ENCODE measurements at regions not wholly inside any gene's neighbourhood (a gene's known extent, or its start where the extent isn't known, plus 50 kb on each side); places are given as distances from the start of the nearest gene placed in this dataset.

DNA sequence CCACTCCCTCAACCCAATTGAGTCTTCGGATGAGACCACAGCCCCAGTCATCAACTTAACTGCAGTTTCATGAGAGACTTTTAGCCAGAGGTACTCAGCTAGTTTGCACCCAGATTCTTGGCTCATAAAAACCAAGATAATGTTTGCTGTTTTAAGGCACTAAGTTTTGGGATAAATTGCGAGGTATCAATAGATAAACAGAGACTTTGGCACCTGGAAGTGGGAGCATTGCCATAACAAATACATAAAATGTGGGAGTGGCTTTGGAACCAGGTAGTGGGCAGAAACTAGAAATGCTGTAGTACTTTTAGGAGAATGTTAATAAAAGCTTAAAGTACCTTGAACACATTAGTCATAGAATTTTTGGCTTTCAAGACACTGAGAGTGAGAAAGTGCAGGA lies 439.8 kb downstream of the SH3GL2 start:
- POLR2A ChIA-PET, result no interaction called here
- WGBS (ENCODE audit: insufficient coverage), result 100% methylated on average over 1 of the region's 2 CpGs
- Histone ChIP-seq H3K9me3 (ENCODE audit: control extremely low read depth in 1 of 5, control insufficient read depth in 4 of 5, insufficient read depth in 2 of 5, low read depth in 1 of 5, low read length in 4 of 5) (peaks cover 0 to 3% (median 2%) of the 10 kb centered on the region in 5 experiments), H3K4me1 (ENCODE audit: control extremely low read depth in 1 of 4, control insufficient read depth in 4 of 4, insufficient read depth in 4 of 4, low read length in 3 of 4) (no peaks in the 10 kb centered on the region), H3K36me3 (ENCODE audit: control insufficient read depth in 4 of 4, insufficient read depth in 4 of 4, low read length in 3 of 4) (no peaks in the 10 kb centered on the region), H3K4me3 (ENCODE audit: control insufficient read depth in 1 of 7, extremely low read depth in 1 of 7, insufficient read depth in 4 of 7, low read depth in 2 of 7, low read length in 6 of 7) (no peak overlapping the region), H3K27ac (ENCODE audit: insufficient read depth in 1 of 2, low read depth in 1 of 2, low read length in 2 of 2, poor library complexity in 1 of 2, severe bottlenecking in 2 of 2) (no peak overlapping the region), H3K27me3 (replicated peaks in 2 of 5; ENCODE audit: control insufficient read depth in 4 of 5, insufficient read depth in 5 of 5, low read length in 4 of 5) (no peaks in the 10 kb centered on the region)
- DNase-seq, result no peak
- CTCF ChIA-PET, result no interaction called here

DNA sequence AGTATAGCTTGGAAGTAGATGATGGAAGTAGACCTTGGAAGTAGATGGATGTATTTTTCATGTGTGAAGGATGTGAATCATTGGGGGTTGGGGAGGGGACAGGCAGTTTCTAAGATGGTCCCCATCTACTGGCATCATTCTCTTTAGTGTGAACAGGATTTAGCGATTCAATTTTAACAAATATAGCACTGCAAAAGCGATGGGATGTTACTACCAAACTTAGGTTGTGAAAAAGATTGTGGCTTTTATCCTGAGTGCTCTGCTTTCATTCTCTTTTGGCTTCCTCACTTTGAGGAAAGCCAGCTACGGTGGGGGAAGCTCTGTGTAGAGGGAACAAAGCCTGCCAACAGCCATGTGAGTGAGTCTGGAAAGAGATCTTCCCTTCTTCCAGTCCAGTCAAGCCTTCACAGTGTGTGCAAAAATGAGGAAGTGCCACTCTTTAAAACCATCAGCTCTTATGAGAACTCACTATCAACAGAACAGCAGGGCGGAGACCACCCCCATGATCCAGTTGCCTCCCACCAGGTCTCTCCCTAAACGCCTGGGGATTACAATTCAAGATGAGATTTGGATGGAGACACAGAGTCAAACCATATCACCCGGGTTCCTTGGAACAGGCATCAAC lies 441.4 kb downstream of the SH3GL2 start:
- no peaks in the 10 kb centered on the region for H3K36me3 ChIP-seq (ENCODE audit: control insufficient read depth in 4 of 4, insufficient read depth in 4 of 4, low read length in 3 of 4)
- no peaks in the 10 kb centered on the region for H3K4me1 ChIP-seq (ENCODE audit: control extremely low read depth in 1 of 4, control insufficient read depth in 4 of 4, insufficient read depth in 4 of 4, low read length in 3 of 4)
- ChIA-PET CTCF (no interaction called here), POLR2A (interaction anchor here (0.7 kb wide), 1 partner anchor 44 kb away, joined by 3 read pairs; no protein-coding TSS in a partner anchor)
- H3K27me3 ChIP-seq (replicated peaks in 2 of 5; ENCODE audit: control insufficient read depth in 4 of 5, insufficient read depth in 5 of 5, low read length in 4 of 5), result no peaks in the 10 kb centered on the region
- peaks cover 0 to 3% (median 2%) of the 10 kb centered on the region in 5 experiments for H3K9me3 ChIP-seq (ENCODE audit: control extremely low read depth in 1 of 5, control insufficient read depth in 4 of 5, insufficient read depth in 2 of 5, low read depth in 1 of 5, low read length in 4 of 5)
- WGBS (ENCODE audit: insufficient coverage), result 78% methylated on average over 6 of the region's 6 CpGs
- DNase-seq, result no peak
- H3K4me3 ChIP-seq (ENCODE audit: control insufficient read depth in 1 of 7, extremely low read depth in 1 of 7, insufficient read depth in 4 of 7, low read depth in 2 of 7, low read length in 6 of 7), result no peak overlapping the region
- H3K27ac ChIP-seq (ENCODE audit: insufficient read depth in 1 of 2, low read depth in 1 of 2, low read length in 2 of 2, poor library complexity in 1 of 2, severe bottlenecking in 2 of 2), result no peak overlapping the region

DNA sequence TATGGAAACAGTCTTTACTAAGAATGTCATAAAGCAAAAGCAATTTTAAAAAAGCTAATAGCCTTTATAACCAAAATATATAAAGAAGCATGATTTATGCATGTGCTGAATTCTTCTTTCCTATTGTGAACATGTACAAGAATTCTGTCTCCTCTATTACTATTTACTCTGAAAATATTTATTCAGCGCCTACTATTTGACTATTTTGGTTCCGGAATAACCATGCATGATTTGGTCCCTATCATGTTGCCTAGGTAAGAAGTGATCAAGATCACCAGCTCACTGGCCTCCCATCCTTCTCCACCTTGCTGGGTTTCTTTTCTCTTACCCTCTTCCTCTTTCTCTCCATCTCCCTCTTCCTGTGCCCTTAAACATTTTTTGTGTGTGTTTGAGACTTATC lies 443.8 kb downstream of the SH3GL2 start:
- peaks cover 0 to 3% (median 2%) of the 10 kb centered on the region in 5 experiments for H3K9me3 ChIP-seq (ENCODE audit: control extremely low read depth in 1 of 5, control insufficient read depth in 4 of 5, insufficient read depth in 2 of 5, low read depth in 1 of 5, low read length in 4 of 5)
- DNase-seq, result no peak
- H3K27ac ChIP-seq (ENCODE audit: insufficient read depth in 1 of 2, low read depth in 1 of 2, low read length in 2 of 2, poor library complexity in 1 of 2, severe bottlenecking in 2 of 2), result no peak overlapping the region
- no peaks in the 10 kb centered on the region for H3K36me3 ChIP-seq (ENCODE audit: control insufficient read depth in 4 of 4, insufficient read depth in 4 of 4, low read length in 3 of 4)
- ChIA-PET CTCF (no interaction called here), POLR2A (no interaction called here)
- H3K27me3 ChIP-seq (replicated peaks in 2 of 5; ENCODE audit: control insufficient read depth in 4 of 5, insufficient read depth in 5 of 5, low read length in 4 of 5), result no peaks in the 10 kb centered on the region
- no peaks in the 10 kb centered on the region for H3K4me1 ChIP-seq (ENCODE audit: control extremely low read depth in 1 of 4, control insufficient read depth in 4 of 4, insufficient read depth in 4 of 4, low read length in 3 of 4)
- WGBS (ENCODE audit: insufficient coverage), result 94% methylated on average over 2 of the region's 2 CpGs
- no peak overlapping the region for H3K4me3 ChIP-seq (ENCODE audit: control insufficient read depth in 1 of 7, extremely low read depth in 1 of 7, insufficient read depth in 4 of 7, low read depth in 2 of 7, low read length in 6 of 7)

DNA sequence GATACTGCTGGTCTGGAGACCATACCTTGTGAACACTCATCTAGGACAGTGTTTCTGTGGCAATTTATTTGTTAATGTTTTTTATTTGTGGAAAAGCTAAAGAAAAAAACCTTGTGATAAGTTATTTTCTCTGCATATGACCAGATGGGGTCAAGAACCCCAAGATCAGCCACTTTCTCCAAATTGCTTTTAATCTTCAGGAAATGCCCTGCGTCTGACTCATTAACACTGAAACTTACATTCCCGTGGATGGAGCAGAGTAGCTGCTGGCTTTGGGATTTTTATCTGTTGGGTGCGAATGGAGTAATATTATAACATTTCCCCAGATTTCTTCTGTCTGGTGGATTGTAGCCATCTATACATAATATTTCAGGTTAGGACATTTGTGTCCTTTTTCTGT lies 444.5 kb downstream of the SH3GL2 start:
- no peaks in the 10 kb centered on the region for H3K27me3 ChIP-seq (replicated peaks in 2 of 5; ENCODE audit: control insufficient read depth in 4 of 5, insufficient read depth in 5 of 5, low read length in 4 of 5)
- H3K27ac ChIP-seq (ENCODE audit: insufficient read depth in 1 of 2, low read depth in 1 of 2, low read length in 2 of 2, poor library complexity in 1 of 2, severe bottlenecking in 2 of 2), result no peak overlapping the region
- DNase-seq, result no peak
- no peaks in the 10 kb centered on the region for H3K36me3 ChIP-seq (ENCODE audit: control insufficient read depth in 4 of 4, insufficient read depth in 4 of 4, low read length in 3 of 4)
- CTCF ChIA-PET, result no interaction called here
- POLR2A ChIA-PET, result no interaction called here
- no peak overlapping the region for H3K4me3 ChIP-seq (ENCODE audit: control insufficient read depth in 1 of 7, extremely low read depth in 1 of 7, insufficient read depth in 4 of 7, low read depth in 2 of 7, low read length in 6 of 7)
- WGBS (ENCODE audit: insufficient coverage), result no CpG with 5 or more reads among the region's 3 CpGs
- H3K9me3 ChIP-seq (ENCODE audit: control extremely low read depth in 1 of 5, control insufficient read depth in 4 of 5, insufficient read depth in 2 of 5, low read depth in 1 of 5, low read length in 4 of 5), result peaks cover 0 to 3% (median under 1%) of the 10 kb centered on the region in 5 experiments
- H3K4me1 ChIP-seq (ENCODE audit: control extremely low read depth in 1 of 4, control insufficient read depth in 4 of 4, insufficient read depth in 4 of 4, low read length in 3 of 4), result no peaks in the 10 kb centered on the region

DNA sequence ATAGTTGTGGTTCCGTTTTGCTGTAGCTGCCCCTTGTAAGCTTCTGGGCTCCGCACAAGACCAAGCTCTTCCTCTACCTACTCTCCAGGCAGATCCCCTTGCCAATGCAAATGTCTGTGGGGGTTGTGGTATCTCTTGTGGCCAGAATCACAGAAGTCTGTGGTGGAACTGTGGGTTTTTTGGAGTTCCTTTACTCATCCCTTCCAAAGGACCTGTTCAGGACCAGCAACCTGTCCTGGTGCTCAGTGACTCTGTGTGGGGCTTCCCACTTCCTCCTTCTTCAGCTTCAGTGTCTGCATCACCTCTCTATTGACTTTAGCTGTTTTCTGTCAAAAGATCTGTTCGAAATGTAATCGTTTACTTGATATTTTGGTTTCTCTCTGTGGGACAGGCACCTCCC lies 441.3 kb upstream of the ADAMTSL1 start:
- ChIA-PET POLR2A (no interaction called here), CTCF (no interaction called here)
- Histone ChIP-seq H3K27ac (ENCODE audit: insufficient read depth in 1 of 2, low read depth in 1 of 2, low read length in 2 of 2, poor library complexity in 1 of 2, severe bottlenecking in 2 of 2) (no peak overlapping the region), H3K4me3 (ENCODE audit: control insufficient read depth in 1 of 7, extremely low read depth in 1 of 7, insufficient read depth in 4 of 7, low read depth in 2 of 7, low read length in 6 of 7) (no peak overlapping the region), H3K9me3 (ENCODE audit: control extremely low read depth in 1 of 5, control insufficient read depth in 4 of 5, insufficient read depth in 2 of 5, low read depth in 1 of 5, low read length in 4 of 5) (no peaks in the 10 kb centered on the region), H3K36me3 (ENCODE audit: control insufficient read depth in 4 of 4, insufficient read depth in 4 of 4, low read length in 3 of 4) (no peaks in the 10 kb centered on the region), H3K4me1 (ENCODE audit: control extremely low read depth in 1 of 4, control insufficient read depth in 4 of 4, insufficient read depth in 4 of 4, low read length in 3 of 4) (no peaks in the 10 kb centered on the region), H3K27me3 (replicated peaks in 2 of 5; ENCODE audit: control insufficient read depth in 4 of 5, insufficient read depth in 5 of 5, low read length in 4 of 5) (peaks cover 0 to 4% (median 0%) of the 10 kb centered on the region in 5 experiments)
- WGBS (ENCODE audit: insufficient coverage), result no CpG with 5 or more reads among the region's 4 CpGs
- no peak for DNase-seq

DNA sequence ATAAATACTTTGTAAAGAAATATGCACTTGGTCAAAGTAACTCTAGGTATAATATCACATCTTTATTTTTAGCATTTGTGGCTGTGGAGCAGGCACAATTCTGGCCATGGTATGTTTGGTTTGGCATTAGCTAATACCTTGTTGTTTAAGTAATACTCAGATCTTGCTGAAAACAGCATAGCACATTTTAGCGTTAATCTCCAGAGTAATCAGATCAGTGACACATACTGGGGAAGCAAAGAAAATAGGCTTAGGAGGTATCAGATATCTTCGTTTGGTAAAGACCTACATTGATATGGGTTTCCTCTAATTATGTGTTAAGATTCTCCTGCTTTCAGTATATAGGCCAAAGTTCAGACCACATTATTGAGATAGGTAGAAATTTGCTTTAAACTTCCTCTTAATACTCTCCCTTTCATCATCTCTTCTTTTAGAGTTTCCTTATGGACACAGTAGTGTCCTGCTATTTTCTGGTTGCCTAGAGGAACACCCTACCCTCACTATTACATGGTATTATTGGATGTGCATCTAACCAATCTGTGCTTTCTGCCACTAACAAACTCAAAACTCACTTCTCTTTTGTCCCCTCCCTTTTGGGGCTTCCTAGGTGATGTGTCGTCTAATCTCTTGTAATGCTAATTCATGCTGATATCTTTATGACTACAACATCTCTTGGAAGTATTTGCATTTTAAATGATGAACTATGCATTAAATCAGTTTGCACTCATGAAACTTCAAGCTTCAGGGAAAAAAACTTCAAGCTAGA lies 437.3 kb upstream of the ADAMTSL1 start:
- Histone ChIP-seq H3K36me3 (ENCODE audit: control insufficient read depth in 4 of 4, insufficient read depth in 4 of 4, low read length in 3 of 4) (no peaks in the 10 kb centered on the region), H3K27me3 (replicated peaks in 2 of 5; ENCODE audit: control insufficient read depth in 4 of 5, insufficient read depth in 5 of 5, low read length in 4 of 5) (peaks cover 0 to 4% (median 0%) of the 10 kb centered on the region in 5 experiments), H3K9me3 (ENCODE audit: control extremely low read depth in 1 of 5, control insufficient read depth in 4 of 5, insufficient read depth in 2 of 5, low read depth in 1 of 5, low read length in 4 of 5) (no peaks in the 10 kb centered on the region), H3K4me1 (ENCODE audit: control extremely low read depth in 1 of 4, control insufficient read depth in 4 of 4, insufficient read depth in 4 of 4, low read length in 3 of 4) (no peaks in the 10 kb centered on the region), H3K27ac (ENCODE audit: insufficient read depth in 1 of 2, low read depth in 1 of 2, low read length in 2 of 2, poor library complexity in 1 of 2, severe bottlenecking in 2 of 2) (no peak overlapping the region), H3K4me3 (ENCODE audit: control insufficient read depth in 1 of 7, extremely low read depth in 1 of 7, insufficient read depth in 4 of 7, low read depth in 2 of 7, low read length in 6 of 7) (no peak overlapping the region)
- WGBS (ENCODE audit: insufficient coverage), result no CpG with 5 or more reads among the region's 3 CpGs
- no peak for DNase-seq
- POLR2A ChIA-PET, result no interaction called here
- CTCF ChIA-PET, result no interaction called here

DNA sequence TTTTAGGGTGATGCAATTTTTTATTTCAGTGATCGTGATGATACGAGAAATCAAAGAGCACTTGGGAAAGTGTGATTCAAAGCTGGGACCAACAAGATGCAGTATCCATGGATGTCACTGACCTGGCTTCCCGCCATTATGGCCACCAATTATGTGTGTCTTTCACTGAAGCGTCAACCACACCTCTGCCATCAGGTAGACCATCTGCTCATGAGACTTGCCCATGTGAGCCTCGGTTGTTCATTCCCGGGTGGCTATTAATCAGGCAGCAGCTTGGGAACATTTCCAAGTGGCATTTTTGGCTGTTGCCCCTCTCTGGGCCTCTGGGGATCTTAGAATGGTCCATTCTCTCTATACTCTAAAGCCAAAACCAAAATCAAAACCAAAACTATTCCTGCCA lies 436.0 kb upstream of the ADAMTSL1 start:
- no peak for DNase-seq
- H3K4me3 ChIP-seq (ENCODE audit: control insufficient read depth in 1 of 7, extremely low read depth in 1 of 7, insufficient read depth in 4 of 7, low read depth in 2 of 7, low read length in 6 of 7), result no peak overlapping the region
- H3K27me3 ChIP-seq (replicated peaks in 2 of 5; ENCODE audit: control insufficient read depth in 4 of 5, insufficient read depth in 5 of 5, low read length in 4 of 5), result peaks cover 0 to 4% (median 0%) of the 10 kb centered on the region in 5 experiments
- ChIA-PET CTCF (no interaction called here), POLR2A (no interaction called here)
- no peak overlapping the region for H3K27ac ChIP-seq (ENCODE audit: insufficient read depth in 1 of 2, low read depth in 1 of 2, low read length in 2 of 2, poor library complexity in 1 of 2, severe bottlenecking in 2 of 2)
- H3K9me3 ChIP-seq (ENCODE audit: control extremely low read depth in 1 of 5, control insufficient read depth in 4 of 5, insufficient read depth in 2 of 5, low read depth in 1 of 5, low read length in 4 of 5), result no peaks in the 10 kb centered on the region
- 85% methylated on average over 6 of the region's 6 CpGs for WGBS (ENCODE audit: insufficient coverage)
- no peaks in the 10 kb centered on the region for H3K36me3 ChIP-seq (ENCODE audit: control insufficient read depth in 4 of 4, insufficient read depth in 4 of 4, low read length in 3 of 4)
- no peaks in the 10 kb centered on the region for H3K4me1 ChIP-seq (ENCODE audit: control extremely low read depth in 1 of 4, control insufficient read depth in 4 of 4, insufficient read depth in 4 of 4, low read length in 3 of 4)

All from common myeloid progenitor, CD34-positive (primary cell).